Activated CD8-positive, alpha-beta memory T cell treated with anti-CD3 and anti-CD28 coated beads, Interleukin-2, amount 10 ng/mL, durations not matched to agents 7 days and 5 days (primary cell): ENCODE measurements at regions not wholly inside any gene's neighbourhood (a gene's known extent, or its start where the extent isn't known, plus 50 kb on each side); places are given as distances from the start of the nearest gene placed in this dataset.
"Not testable (repeated sequence)": the region's sequence is repeated elsewhere in the genome, so short reads cannot be mapped to it uniquely, and the experiment has no call there.

ENCODE experiments used
- ATAC-seq: fragments of 150-1000 bp; cut with Tn5 transposase; one replicate; pipeline ENCODE4 v1.10.0; 2021; ENCODE audit warnings: moderate library complexity
- CTCF ChIA-PET: fragments of 350-600 bp; sonication (Branson Sonifier 250); formaldehyde crosslinking; loops from one replicate; lab custom pipeline; 2021; ENCODE audit warnings: antibody characterized with exemption; lab: Charles Lee
- DNase-seq: peaks from one replicate; pipeline ENCODE4 v3.0.0-alpha.2; 2020
- H3K27ac Mint-ChIP-seq: one replicate; pipeline ENCODE4 v1.8.0; 2021; ENCODE audit warnings: mild to moderate bottlenecking, mixed read lengths
- H3K27me3 Mint-ChIP-seq: one replicate; pipeline ENCODE4 v1.8.0; 2021; ENCODE audit warnings: mixed read lengths
- H3K36me3 Mint-ChIP-seq: one replicate; pipeline ENCODE4 v1.8.0; 2021; ENCODE audit warnings: mild to moderate bottlenecking, mixed read lengths
- H3K4me1 Mint-ChIP-seq: one replicate; pipeline ENCODE4 v1.8.0; 2021; ENCODE audit warnings: mixed read lengths
- H3K4me3 Mint-ChIP-seq: one replicate; pipeline ENCODE4 v1.8.0; 2021; ENCODE audit warnings: mild to moderate bottlenecking, moderate library complexity, mixed read lengths
- H3K9me3 Mint-ChIP-seq: one replicate; pipeline ENCODE4 v1.8.0; 2022; ENCODE audit warnings: low read depth, mixed read lengths

DNA sequence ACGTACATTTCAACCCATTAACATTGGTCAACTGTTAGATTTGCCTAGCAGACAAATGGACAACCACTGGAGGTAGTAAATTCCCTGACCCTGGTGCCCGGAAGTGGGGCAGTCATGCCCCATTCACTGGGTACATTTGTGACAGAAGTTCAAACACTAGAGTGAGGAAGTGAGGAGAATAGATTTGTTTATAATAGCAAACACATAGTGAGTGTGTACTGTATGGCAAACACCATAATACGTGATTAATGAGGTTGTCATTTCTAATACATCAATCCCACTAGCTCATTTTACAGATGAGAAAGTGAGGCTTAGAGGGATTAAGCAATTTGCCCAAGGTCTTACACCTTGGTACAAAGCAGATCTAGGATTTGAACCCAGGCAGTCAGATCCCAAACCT, 181.9 kb upstream of the MKLN1 start:
- CTCF ChIA-PET: no interaction called here
- no peaks in the 10 kb centered on the region for H3K4me1 Mint-ChIP-seq
- peaks cover 2% of the 10 kb centered on the region for H3K9me3 Mint-ChIP-seq
- peaks cover 3% of the 10 kb centered on the region for H3K27me3 Mint-ChIP-seq
- no peak overlapping the region for H3K4me3 Mint-ChIP-seq
- no peak overlapping the region for H3K27ac Mint-ChIP-seq
- DNase-seq (no peak), ATAC-seq (no peak)
- peaks cover 8% of the 10 kb centered on the region for H3K36me3 Mint-ChIP-seq

DNA sequence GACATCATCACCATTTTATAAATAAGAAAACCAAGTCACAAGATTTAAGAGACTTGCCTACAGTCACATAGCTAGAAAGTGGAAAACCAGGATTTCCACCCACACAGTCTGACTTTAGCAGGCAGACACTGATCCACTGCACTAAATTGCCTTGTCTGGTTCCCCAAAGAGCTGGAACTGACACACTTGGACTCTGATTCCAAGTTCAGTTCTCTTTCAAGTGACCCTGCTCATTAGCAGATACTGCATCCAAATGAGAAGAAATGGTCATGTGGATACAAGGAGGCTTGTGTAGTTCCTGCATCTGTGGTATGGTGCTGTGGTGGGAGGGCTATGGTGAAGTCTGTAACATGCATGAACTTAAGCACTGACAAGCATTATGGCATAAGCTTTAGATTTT, 180.1 kb upstream of the MKLN1 start:
- peaks cover 8% of the 10 kb centered on the region for H3K27me3 Mint-ChIP-seq
- peaks cover 5% of the 10 kb centered on the region for H3K36me3 Mint-ChIP-seq
- CTCF ChIA-PET: interaction anchor here (0.7 kb wide), 1 partner anchor 41 kb away, joined by 3 read pairs; no protein-coding TSS in a partner anchor
- H3K9me3 Mint-ChIP-seq: no peaks in the 10 kb centered on the region
- no peak for ATAC-seq
- no peak overlapping the region for H3K27ac Mint-ChIP-seq
- DNase-seq: no peak
- H3K4me1 Mint-ChIP-seq: no peaks in the 10 kb centered on the region
- H3K4me3 Mint-ChIP-seq: no peak overlapping the region

GRCh38 chr7:131148258-131148657, 179.4 kb upstream of the MKLN1 start:
- Mint-ChIP-seq H3K4me1 (no peaks in the 10 kb centered on the region), H3K27me3 (peaks cover 8% of the 10 kb centered on the region), H3K9me3 (no peaks in the 10 kb centered on the region), H3K4me3 (no peak overlapping the region), H3K36me3 (peaks cover 5% of the 10 kb centered on the region), H3K27ac (no peak overlapping the region)
- ATAC-seq (no peak), DNase-seq (no peak)
- CTCF ChIA-PET: no interaction called here

DNA sequence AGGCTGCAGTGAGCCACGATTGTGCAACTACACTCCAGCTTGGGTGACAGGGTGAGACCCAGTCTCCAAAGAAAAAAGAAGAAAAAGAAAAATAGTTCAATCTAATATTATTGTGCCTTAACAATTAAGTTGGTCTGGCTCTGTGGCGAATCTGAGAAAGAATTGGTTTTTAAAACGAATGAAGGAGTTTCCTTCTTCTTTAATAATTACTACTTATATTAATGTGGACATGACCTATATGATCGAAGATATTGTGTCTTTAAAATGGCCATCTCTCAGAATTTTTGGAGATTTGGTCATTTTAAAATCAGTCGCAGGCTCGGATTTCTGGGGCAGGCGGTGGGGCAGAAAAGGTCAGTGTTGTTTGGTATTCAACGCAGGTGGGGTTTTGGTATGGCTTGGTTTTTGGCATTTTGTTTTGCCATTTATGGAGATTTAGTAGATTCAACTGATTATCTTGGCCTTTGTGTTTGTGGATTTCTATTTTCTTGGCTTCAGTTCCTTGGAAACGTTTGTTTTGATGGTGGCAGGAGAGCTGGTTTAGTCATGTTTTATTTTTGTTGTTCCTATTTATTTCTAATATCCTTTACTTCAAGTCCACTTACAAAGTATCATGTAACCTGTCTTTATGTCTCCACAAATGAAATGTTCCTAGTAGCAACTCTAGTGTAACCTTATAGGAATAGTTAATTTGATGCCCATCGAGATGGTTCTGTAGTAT, 178.8 kb upstream of the MKLN1 start:
- H3K36me3 Mint-ChIP-seq: peaks cover 4% of the 10 kb centered on the region
- no peaks in the 10 kb centered on the region for H3K9me3 Mint-ChIP-seq
- peaks cover 8% of the 10 kb centered on the region for H3K27me3 Mint-ChIP-seq
- H3K4me3 Mint-ChIP-seq: no peak overlapping the region
- no peak for ATAC-seq
- no peak overlapping the region for H3K27ac Mint-ChIP-seq
- no peak for DNase-seq
- no peaks in the 10 kb centered on the region for H3K4me1 Mint-ChIP-seq
- CTCF ChIA-PET: no interaction called here

GRCh38 chr7:131149429-131149773, 178.3 kb upstream of the MKLN1 start:
- peaks cover 8% of the 10 kb centered on the region for H3K27me3 Mint-ChIP-seq
- ATAC-seq: no peak
- no peaks in the 10 kb centered on the region for H3K9me3 Mint-ChIP-seq
- no peak overlapping the region for H3K27ac Mint-ChIP-seq
- no peaks in the 10 kb centered on the region for H3K4me1 Mint-ChIP-seq
- H3K36me3 Mint-ChIP-seq: peaks cover 3% of the 10 kb centered on the region
- H3K4me3 Mint-ChIP-seq: no peak overlapping the region
- CTCF ChIA-PET: no interaction called here
- no peak for DNase-seq

- Mint-ChIP-seq H3K4me1 (no peaks in the 10 kb centered on the region), H3K27me3 (peaks cover 8% of the 10 kb centered on the region), H3K27ac (no peak overlapping the region), H3K9me3 (no peaks in the 10 kb centered on the region), H3K4me3 (no peak overlapping the region), H3K36me3 (peaks cover 2% of the 10 kb centered on the region)
- CTCF ChIA-PET: interaction anchor here (1.4 kb wide), 1 partner anchor 39 kb away, joined by 3 read pairs; no protein-coding TSS in a partner anchor
- no peak for DNase-seq
- no peak for ATAC-seq
Observed at GRCh38 chr7:131149840-131150239, 177.8 kb upstream of the MKLN1 start.

DNA sequence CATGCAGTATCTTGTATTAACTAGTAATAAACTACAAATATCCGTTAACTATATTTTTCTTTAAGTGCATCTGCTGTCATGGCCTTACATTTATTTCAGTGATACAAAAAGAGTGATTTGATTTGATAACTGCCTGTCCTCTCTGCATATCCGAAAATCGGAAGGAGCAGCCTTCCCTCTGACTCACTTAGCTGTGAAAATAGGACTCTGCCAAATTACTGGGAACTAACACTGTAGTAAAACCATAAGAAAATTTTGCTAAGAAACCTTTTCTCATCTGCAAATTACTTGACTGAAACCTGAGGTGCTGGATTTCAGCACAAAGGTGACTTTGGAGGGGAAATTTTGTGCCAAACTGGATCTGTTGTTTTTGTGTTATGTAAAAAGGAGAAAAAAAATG, 176.6 kb upstream of the MKLN1 start:
- H3K4me1 Mint-ChIP-seq: no peaks in the 10 kb centered on the region
- peaks cover 8% of the 10 kb centered on the region for H3K27me3 Mint-ChIP-seq
- ATAC-seq (no peak), DNase-seq (no peak)
- no peak overlapping the region for H3K27ac Mint-ChIP-seq
- CTCF ChIA-PET: interaction anchor here (1.4 kb wide), 1 partner anchor 38 kb away, joined by 3 read pairs; no protein-coding TSS in a partner anchor
- no peaks in the 10 kb centered on the region for H3K9me3 Mint-ChIP-seq
- H3K36me3 Mint-ChIP-seq: no peaks in the 10 kb centered on the region
- no peak overlapping the region for H3K4me3 Mint-ChIP-seq

- DNase-seq (no peak), ATAC-seq (no peak)
- no peak overlapping the region for H3K4me3 Mint-ChIP-seq
- CTCF ChIA-PET: no interaction called here
- H3K9me3 Mint-ChIP-seq: no peaks in the 10 kb centered on the region
- H3K4me1 Mint-ChIP-seq: no peaks in the 10 kb centered on the region
- H3K27ac Mint-ChIP-seq: no peak overlapping the region
- H3K27me3 Mint-ChIP-seq: peaks cover 8% of the 10 kb centered on the region
- H3K36me3 Mint-ChIP-seq: no peaks in the 10 kb centered on the region
Observed at GRCh38 chr7:131152766-131153165, 174.9 kb upstream of the MKLN1 start.

DNA sequence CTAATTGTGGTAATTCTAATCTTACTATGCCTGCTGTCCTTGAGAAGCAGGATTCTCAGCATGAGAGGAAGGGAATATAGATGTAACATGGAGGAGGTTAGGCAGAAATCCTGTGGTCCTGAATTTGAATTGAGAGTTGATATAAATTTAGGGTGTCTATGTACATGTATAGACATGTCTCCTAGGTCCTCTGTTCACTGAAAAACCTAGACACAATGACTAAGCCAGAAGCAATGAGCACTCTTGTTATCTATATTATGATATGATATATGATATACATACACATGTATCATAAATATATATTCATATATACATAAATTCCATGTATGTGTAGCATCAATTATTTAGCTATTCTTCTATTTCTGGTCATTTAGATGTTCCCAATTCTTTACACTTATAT, 173.3 kb upstream of the MKLN1 start:
- Mint-ChIP-seq H3K27ac (no peak overlapping the region), H3K9me3 (no peaks in the 10 kb centered on the region), H3K27me3 (peaks cover 8% of the 10 kb centered on the region), H3K36me3 (no peaks in the 10 kb centered on the region), H3K4me3 (no peak overlapping the region), H3K4me1 (no peaks in the 10 kb centered on the region)
- ATAC-seq: no peak
- CTCF ChIA-PET: no interaction called here
- DNase-seq: no peak

- CTCF ChIA-PET: interaction anchor here (1.2 kb wide), 1 partner anchor 32 kb away, joined by 3 read pairs; no protein-coding TSS in a partner anchor
Observed at GRCh38 chr7:131157530-131158243, 170.0 kb upstream of the MKLN1 start.

DNA sequence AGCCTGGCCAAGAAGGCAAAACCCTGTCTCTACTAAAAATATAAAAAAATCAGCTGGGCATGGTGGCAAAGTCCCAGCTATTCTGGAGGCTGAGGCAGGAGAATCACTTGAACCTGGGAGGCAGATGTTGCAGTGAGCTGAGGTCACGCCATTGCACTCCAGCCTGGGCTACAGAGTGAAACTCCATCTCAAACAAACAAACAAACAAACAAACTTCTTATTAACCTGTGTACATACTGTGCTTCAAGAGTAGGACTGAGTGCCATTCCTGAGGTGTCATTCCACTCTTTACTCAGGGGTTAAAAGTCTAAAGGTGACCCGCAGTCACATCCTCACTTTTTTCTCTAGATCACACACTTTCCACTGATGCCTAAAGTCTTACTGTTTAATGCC, 169.4 kb upstream of the MKLN1 start:
- ATAC-seq, H3K27ac Mint-ChIP-seq, H3K4me3 Mint-ChIP-seq, H3K27me3 Mint-ChIP-seq, H3K4me1 Mint-ChIP-seq, H3K36me3 Mint-ChIP-seq, H3K9me3 Mint-ChIP-seq, DNase-seq, CTCF ChIA-PET: not testable (repeated sequence)

More at GRCh38 chr7:131157530-131158243, 170.0 kb upstream of the MKLN1 start:
- Mint-ChIP-seq H3K27ac (no peak overlapping the region), H3K36me3 (no peaks in the 10 kb centered on the region), H3K27me3 (no peaks in the 10 kb centered on the region), H3K4me3 (no peak overlapping the region), H3K4me1 (no peaks in the 10 kb centered on the region), H3K9me3 (no peaks in the 10 kb centered on the region)
- ATAC-seq (no peak), DNase-seq (no peak)

GRCh38 chr7:131159961-131160361, 167.7 kb upstream of the MKLN1 start:
- CTCF ChIA-PET: interaction anchor here (0.7 to 1.2 kb wide), 2 partner anchors 36 to 69 kb away, joined by 3 read pairs; no protein-coding TSS in a partner anchor
- H3K36me3 Mint-ChIP-seq: peaks cover 2% of the 10 kb centered on the region

DNA sequence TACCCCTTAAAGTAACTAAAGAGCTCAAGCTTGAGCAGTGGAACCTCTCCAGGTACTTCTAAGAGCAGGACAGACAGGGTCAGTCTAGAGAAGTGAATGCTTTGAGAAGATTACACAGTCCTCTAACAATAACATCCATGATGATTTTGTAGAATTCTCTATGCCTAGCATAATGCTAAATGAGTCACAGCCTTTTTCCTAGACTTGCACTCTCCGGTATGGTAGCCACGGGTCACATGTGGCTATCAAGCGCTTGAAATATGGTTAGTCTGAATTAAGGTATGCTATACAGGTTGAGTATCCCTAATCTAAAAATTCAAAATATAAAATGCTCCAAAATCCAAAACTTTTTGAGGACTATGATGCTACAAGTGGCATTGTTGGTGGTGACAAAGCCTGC, 166.6 kb upstream of the MKLN1 start:
- no peak overlapping the region for H3K27ac Mint-ChIP-seq
- CTCF ChIA-PET: no interaction called here
- peaks cover 2% of the 10 kb centered on the region for H3K36me3 Mint-ChIP-seq
- no peak for DNase-seq
- H3K9me3 Mint-ChIP-seq: no peaks in the 10 kb centered on the region
- no peak overlapping the region for H3K4me3 Mint-ChIP-seq
- H3K27me3 Mint-ChIP-seq: no peaks in the 10 kb centered on the region
- ATAC-seq: no peak
- H3K4me1 Mint-ChIP-seq: no peaks in the 10 kb centered on the region

More at GRCh38 chr7:131159961-131160361, 167.7 kb upstream of the MKLN1 start:
- no peaks in the 10 kb centered on the region for H3K9me3 Mint-ChIP-seq
- H3K27me3 Mint-ChIP-seq: no peaks in the 10 kb centered on the region
- no peak overlapping the region for H3K4me3 Mint-ChIP-seq
- ATAC-seq: no peak
- no peak for DNase-seq
- H3K27ac Mint-ChIP-seq: no peak overlapping the region
- H3K4me1 Mint-ChIP-seq: no peaks in the 10 kb centered on the region
